Forelimb muscle (tissue), 1 donor: ENCODE measurements at regions not wholly inside any gene's neighbourhood (a gene's known extent, or its start where the extent isn't known, plus 50 kb on each side); places are given as distances from the start of the nearest gene placed in this dataset.

Source experiments
- DNase-seq: peaks from one replicate; pipeline ENCODE4 v3.0.0-alpha.2; 2013; ENCODE audit warnings: low read depth

DNA sequence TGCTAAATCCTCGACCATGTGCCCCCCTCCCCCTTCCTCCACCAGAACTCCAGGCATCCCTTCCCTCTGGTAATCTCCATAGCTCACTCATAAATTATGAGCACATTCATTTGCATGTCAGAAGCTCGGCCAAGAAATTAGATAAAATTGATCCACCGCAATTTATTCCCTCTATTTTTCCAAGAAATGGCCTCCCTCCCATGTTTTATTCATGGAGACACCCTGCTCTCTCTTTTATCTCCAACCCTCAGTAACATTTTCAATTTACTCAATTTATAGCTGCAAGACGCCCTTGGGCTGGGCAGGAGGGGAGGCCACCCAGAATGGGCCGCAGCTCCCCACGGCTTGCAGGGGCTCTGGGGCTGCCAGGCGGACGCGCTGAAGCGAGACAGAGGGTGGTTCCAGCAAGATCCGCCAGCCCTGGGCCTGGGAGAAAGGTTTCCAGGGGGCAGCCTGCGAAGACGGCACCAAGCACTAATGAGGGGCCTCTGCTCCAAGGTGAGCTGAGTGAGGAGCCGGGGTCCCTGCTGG, 54.7 kb upstream of the ZNF423 start:
- no peak for DNase-seq

DNA sequence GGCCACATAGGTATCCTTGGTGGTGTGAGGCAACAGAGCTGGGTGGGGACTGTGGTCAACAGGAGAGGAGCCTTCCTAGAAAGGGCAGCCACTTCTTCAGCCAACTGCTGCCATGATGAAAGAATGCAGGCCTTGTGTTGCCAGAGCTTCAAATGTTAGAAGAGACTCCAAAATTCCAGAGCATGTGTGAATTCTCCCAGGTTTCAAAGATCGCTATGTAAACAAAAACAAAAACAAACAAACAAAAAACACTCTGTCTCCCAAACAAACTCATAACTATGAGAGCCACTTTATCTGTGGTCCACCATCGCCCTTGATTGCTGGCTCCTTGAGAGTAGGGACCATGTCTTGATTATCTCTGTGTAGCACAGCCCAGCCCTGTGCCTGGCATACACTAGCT, 55.5 kb upstream of the ZNF423 start:
- DNase-seq, result no peak

DNA sequence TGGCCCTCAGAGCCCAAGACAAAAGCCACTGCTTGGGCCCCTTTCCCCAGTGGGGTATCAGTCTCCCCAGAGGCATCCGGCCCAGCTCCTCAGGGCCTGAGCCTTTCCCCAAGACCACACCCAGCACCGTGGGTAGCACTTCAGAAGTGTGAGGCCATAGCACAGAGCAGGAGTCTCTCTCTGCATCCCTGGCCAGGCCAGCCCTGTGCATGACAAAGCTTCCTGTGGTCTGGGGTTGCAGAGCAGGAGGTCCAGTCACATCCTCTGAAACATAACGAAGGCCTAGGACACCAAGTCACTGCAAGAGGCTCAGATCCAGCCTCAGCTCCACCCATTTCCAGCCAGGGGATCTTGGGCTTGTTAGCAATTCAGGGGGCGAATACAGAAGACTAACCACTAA, 56.8 kb upstream of the ZNF423 start:
- no peak for DNase-seq

DNA sequence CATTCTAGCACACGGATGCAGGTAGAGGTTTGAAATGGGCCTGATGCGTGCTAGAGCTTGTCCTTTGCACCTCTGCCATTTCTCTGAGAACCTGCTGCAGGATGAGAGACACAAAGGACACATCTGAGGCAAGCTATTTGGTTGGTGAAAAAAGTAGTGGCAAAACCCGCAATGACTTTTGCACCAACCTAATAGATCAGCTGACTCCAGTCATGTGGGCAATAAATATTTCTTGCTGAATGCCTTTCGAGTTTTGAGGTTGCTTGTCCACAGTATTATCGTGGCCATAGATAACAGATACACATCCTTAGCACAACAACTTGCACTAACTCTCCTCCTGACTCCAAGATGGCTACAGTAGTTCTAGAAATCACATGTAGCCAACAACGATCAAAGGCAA, 57.8 kb upstream of the ZNF423 start:
- DNase-seq, result no peak

DNA sequence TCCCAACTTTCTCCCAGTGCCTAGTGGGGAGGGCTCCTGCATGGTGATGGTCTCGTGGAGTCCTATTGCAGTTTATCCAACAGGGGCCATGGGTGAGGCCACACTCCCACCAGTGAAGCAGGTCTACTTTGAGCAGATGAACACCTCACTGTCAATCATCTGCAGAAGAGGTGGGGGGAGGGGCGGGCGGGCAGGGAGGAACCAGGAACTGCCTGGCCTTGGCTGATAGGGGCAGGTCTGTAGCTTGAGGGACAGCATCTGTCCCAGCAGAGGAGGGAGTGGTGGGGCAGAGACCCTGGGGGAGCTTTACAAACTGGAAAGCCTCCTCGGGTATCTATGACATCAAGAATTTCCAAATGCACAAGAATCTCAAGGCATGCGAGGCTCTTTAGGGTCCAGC, 58.7 kb upstream of the ZNF423 start:
- no peak for DNase-seq

DNA sequence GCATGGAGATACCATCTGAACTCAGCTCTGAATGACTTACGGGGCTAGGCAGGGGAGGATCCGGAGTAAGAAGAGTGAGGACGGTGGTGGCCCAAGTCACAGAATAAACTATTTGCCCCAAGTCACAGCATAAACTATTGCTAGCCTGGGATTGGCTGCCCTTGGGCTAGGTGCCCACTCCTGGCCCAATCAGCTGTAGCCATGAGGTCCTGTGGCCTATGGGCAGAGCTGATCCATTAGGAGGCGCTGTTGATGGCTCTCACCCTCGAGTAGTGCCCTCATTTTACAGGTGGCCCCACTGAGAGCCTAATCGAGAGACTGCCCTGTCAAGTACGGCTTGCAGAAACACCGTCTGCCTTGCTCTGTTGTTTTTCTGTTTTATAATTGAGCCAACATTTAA, 62.3 kb upstream of the ZNF423 start:
- no peak for DNase-seq

DNA sequence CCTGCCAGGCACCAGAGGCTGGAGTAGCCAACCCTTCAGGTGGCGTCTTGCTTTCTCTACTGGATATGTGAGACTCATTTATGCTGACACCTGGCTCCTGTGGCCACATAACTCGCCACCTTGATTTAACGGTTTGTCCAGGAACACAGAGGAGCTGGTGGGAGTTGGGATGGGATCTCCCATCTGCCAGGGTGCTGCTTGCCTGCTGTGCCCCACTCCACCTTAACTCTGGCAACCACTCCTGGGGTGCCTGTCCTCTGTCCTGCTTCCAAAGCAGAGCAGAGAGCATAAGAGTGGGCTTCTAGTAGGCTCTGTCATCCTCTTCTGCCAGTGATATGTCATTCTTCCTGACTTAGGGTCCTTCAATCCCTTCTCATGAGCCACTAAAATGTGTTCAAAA, 63.4 kb upstream of the ZNF423 start:
- DNase-seq, result no peak

DNA sequence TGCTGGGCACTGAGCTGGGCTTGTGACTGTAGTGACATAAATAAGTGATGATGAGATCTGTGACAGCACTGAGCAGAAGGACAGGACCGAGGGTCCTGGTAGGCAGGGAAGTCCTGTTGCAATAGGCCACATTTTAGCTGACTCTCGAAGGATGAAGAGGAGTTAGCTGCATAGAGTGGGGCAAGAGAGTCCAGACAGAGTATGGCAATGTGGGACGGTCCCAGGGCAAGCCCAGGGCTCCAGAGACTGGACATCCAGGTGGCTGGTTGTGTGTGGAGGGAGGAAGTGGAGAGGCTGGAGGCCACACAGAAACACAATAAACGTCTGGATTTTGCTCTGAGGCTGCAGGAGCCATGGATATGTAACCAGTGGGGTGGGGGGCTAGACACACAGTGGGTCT, 64.5 kb upstream of the ZNF423 start:
- no peak for DNase-seq

DNA sequence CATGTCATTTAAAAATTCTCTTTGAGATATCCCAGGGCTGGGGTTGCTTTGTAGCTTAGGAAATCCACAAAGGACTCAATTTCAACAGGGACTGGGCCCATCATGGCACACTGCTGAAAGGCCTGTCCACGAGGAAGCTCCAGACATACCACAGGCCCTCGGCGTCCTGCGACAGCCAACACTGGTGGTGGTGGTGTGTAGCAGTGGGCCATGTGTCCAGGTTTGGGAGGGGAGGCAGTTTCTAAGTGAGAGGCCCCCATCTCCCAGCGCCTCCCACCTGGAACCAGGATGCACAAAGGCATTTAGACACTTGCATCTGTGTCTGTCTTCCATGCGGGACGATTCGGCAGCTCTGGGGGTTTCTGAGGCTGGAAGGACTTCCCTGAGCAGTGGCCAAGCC, 65.2 kb upstream of the ZNF423 start:
- DNase-seq, result no peak

DNA sequence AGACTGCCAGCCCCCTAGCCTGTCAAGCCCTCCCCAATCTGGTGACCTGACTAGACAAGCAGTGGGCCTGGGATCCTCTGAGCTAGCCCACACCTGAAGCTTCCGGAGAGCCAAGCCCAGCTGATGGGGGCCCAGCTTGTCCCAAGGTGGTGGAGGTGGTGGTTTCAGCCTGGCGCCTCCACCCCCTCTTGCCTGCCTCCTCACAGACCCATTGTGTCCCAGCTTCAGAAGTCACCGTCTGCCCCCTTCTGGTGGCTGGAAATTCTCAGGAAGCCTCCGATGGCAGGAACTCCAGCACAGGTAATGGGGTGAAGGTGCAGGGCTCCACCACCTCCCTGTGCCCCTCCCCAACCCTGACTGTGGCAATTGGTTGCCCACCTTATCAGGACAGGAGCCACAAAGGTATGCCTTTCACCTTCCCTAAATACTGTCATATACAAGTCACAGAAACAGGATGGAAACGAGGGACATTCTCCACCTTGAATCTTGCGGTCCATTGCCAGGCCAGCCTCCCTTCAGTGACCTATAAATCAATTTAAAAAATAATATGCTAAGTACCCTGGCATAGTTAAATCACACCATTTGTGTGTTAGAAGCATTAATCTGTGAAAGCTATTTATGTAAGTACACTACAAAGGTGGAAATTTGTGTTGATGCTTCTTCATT, 66.0 kb upstream of the ZNF423 start:
- no peak for DNase-seq

DNA sequence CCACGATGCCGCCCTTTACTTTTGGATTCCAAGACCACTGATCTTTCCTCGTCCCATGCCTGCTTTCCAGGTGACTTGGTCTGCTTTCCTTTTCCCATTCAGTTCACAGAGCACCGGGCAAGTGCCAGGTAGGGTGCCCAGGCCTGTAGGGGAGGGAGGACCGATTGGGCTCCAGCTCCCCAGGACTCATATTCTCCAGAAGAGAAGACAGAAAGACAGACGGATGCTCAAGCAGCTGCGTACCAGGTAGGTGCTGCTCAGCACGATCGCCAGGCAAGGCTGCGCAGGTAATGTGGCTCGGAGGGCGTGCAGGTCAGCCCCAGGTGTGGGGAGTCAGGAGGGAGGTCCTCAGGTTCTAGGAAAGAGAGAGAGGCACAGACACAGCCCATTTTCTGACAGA, 67.5 kb upstream of the ZNF423 start:
- no peak for DNase-seq

DNA sequence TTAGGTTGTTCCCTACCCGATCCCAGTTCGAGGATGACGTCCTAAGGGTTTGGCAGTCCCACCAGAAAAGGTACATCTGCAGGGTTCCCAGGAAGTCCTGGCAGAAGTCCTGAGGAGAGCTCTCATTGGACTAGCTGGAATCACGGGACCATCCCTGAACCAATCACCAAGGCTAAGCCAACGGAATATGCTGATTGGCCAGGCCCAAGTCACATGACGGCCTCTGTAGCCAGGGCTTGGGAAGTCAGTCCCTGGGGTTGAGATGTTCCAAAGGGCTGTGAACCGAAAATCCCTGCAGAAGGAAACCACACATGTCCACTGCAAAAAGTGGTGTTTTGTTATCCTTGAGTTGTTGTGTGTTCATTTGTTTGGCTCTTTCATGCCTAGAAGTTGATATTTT, 68.2 kb upstream of the ZNF423 start:
- DNase-seq, result no peak

DNA sequence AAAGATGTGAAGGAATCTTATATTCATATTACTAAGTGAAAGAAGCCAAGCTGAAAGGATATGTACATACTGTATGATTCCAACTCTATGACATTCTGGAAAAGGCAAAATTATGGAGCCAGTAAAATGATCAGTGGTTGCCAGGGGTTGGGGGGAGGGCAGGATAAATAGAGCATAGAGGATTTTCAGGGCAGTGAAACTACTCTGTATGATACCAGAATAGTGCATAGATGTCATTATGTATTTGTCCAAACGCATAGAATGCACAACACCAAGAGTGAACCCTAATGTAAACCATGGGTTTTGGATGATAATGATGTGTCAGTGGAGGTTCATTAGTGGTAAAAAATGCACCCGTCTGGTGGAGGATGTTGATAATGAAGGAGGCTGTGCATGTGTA, 71.0 kb upstream of the ZNF423 start:
- DNase-seq, result no peak

DNA sequence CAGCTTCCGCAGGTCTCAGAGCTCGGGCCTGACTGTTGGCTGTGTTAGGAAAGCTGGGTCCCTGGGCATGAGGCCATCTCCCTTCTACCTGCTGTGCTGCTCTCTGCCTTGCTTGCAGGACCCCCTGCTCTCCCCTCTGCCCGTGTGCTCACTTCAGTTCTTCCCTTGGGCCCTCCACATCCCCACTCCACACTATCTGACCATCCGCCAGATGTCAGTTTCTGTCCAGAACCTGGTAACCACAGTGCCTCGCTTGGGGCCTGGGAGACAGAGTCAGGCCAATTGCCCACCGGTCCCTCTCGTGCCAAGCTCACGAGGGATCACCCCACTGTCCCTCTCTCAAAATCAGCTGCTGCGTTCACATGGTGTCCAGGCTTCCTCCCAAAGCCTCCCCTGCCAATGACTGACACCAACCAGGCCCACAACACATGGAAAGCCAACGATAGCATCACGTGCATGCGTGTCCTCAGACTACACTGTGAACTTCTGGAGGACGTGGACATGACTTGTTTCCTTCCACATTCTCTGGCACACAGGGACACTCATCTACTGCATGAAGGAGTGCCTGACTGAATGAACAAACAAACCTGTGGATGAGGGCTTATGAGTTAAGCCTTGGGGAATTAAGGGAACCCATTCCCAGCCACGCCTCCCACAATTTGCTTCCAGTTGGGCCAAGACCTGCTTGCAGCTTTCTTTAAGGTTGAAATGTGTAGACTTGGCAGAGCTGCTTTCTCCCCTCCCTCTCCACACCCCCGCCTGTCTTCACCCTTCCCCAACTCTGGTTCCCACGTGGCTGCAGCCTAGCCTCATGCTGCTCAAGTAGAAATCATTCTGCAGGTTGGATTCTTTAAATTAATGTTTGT, 72.5 kb upstream of the ZNF423 start:
- no peak for DNase-seq

DNA sequence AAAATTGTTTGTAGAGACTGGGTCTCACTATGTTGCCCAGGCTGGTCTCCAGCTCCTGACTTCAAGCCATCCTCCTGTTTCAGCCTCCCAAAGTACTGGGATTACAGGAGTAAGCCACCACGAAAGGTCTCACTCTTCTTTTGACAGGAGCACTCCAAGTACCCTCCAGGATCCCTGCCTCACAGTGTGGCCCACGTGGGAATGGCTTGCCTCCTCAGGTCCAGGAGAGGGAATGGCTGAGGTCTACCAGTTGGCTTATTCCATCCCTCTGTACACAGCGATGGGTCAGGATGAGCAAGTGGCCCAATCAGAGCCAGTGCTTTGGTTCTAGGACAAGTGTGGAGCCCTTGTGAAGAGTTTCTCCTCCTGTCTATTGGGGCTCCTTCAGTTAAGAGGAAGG, 73.7 kb upstream of the ZNF423 start:
- no peak for DNase-seq

DNA sequence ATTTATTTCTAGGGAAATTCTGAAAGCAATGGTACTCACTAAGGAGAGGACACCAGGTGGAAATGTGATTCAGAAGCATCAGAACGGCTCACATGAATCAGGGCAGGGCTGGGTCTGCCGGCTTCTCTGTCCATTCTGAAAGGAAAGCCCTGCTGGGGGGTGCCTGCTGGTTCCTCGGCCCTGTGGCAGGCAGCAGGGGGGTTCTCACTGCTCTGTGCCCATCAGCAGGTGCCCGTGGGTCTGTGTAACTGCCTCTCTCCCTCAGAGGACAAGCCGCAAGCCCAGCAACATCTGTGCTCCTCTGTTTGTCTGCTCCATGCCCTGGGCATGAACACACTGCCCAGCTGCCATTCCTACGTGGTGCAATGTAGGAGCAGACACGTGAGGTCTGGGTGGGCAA, 74.9 kb upstream of the ZNF423 start:
- DNase-seq, result no peak

DNA sequence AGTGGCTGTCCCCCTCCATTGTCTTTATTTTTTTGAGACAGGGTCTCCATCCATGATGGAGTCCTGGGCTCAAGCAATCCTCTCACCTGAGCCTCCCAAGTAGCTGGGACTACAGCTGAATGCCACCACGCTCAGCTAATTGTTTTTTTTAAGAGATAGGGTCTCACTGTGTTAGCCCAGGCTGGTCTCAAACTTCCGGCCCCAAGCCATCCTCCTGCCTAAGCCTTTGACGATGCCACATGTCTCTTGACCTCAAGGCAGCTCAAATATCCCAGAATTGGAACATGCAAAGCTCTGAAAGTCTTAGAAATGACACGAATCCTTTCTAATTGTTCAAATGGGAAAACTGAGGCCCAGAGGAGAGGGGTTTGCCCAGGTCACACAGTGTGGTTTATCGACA, 75.4 kb upstream of the ZNF423 start:
- no peak for DNase-seq

DNA sequence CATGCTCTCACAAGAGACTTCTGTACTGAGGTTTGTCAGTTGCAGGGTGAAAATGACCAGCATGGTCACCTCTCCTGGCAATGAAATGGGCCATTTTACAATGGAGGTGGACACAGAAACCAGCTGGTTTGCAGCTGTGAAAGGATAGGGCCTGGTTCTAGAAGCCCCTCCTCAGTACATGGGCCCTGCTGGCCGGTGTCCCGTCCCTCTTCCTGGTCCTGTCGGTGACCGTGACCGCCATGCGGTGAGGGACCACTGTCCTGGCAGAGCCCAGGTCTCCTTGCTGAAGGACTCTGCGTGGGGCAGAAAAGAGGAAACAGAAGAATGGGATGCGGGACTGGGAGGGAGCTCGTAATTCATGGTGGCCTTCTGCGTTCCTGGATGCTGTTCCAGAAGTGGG, 76.0 kb upstream of the ZNF423 start:
- DNase-seq, result no peak

DNA sequence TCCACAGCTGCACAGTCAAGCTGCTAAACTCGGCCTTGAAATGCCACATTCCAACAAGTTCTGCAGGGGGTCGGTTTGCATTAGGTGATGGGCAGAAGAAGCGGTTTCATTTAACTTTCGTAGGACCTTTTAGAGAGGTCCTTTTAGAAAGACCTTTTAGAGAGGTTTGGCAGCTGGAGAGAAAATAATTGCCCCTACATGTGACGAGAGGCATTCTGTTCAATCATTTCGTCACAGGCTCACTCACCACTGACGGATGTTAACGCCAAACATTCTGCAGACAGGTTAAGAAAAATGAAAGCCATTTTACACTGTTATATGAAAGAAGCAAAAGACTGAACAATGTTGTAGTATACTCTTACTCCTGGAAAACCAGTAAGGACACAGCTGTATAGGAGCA, 76.5 kb upstream of the ZNF423 start:
- no peak for DNase-seq

DNA sequence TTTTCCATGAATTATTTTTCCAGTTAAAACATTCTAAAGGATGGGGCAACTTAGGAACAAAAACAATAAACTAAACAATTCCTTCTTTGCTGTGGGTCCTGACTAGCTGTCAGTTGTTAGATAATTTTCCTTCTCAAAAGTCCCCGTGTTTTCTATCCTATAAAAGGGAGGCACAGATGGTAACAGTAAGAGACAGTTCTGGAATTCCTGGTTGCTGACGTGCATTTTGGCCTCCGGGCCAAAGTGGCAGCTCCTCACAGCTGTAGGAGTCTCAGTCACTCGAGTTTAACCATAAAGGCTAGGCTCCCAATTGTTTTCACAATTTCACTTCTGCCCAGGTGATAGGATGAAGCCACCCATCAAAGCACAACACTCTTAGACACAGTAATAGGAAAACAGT, 77.0 kb upstream of the ZNF423 start:
- peak; percentile 13 for DNase-seq

DNA sequence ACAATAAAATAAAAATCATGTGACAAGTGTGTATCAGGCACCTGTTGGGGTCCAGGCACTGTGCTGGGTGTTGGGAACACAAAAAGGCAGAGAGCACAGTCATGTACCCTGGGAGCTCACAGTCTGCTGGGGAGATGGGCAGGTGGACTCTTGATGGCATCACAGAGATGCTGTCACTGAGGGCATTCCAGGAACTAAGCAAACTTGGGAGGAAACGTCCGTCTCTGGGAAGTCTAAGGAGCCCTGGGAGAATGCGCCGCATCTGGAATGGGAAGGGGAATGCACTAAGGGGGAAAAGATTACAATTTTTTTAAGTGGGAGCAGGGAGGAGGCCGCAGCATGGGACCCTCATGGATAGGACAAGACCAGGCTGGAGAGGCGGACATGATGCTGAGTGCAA, 80.9 kb upstream of the ZNF423 start:
- no peak for DNase-seq

DNA sequence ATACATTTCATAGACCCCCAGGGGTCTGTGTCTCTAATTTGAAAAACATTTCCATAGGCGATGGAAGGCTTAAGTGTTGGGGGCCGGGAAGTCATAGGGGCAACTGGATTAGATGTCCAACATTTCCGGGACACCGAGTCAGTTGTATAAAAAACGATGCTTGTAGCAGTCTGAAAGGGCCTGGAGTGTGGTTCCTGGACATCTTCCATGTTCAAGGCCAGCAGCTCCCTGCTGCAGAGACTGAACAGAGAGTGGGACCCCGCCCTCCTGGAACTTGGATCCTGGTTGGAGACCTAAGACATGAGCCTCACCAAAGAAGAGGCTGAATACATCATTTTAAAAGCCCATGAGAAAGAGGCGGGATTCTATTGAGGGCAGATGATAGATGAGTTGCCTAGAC, 82.0 kb upstream of the ZNF423 start:
- no peak for DNase-seq

DNA sequence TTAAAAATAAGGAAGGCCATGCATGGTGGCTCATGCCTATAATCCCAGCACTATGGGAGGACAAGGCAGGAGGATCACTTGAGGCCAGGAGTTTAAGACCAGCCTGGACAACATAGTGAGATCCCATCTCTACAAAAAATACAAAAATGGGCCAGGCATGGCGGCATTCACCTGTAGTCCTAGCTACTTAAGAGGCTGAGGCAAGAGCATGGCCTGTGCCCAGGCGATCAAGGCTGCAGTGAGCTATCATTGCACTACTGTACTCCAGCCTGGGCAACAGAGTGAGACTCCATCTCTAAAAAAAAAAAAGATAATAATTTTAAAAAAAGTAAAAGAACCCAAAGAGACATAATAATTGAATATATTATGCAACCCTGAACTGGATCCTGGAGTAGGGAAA, 83.6 kb upstream of the ZNF423 start:
- DNase-seq, result no peak
